ENCODE measurements at regions not wholly inside any gene's neighbourhood (a gene's known extent, or its start where the extent isn't known, plus 50 kb on each side); places are given as distances from the start of the nearest gene placed in this dataset.
"Not testable (repeated sequence)": the region's sequence is repeated elsewhere in the genome, so short reads cannot be mapped to it uniquely, and the experiment has no call there.

DNA sequence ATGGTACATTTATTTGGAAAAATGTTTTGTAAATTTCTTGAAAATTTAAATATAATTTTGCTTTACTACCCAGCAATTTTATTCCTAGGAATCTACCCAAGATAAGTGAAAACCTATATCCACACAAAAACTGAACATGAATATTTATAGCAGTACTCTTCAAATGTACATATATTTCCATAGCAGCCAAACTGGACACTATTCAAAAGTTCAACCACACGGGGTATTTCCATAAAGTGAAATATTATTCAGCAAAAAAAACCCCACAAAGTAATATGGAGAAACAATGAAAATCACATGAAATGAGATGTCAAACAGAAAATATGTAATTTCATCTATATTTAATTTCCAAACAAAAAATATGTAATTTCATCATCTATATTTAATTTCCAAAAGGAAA, 1247.6 kb upstream of the TMEFF2 start:
- no peak overlapping the region for H3K4me3 ChIP-seq (ENCODE audit: low read depth, poor library complexity, severe bottlenecking)
- TF ChIP-seq POLR2A (IDR thresholded peaks at IDR 0.05), result no peak
- TF ChIP-seq, protein P1, sequence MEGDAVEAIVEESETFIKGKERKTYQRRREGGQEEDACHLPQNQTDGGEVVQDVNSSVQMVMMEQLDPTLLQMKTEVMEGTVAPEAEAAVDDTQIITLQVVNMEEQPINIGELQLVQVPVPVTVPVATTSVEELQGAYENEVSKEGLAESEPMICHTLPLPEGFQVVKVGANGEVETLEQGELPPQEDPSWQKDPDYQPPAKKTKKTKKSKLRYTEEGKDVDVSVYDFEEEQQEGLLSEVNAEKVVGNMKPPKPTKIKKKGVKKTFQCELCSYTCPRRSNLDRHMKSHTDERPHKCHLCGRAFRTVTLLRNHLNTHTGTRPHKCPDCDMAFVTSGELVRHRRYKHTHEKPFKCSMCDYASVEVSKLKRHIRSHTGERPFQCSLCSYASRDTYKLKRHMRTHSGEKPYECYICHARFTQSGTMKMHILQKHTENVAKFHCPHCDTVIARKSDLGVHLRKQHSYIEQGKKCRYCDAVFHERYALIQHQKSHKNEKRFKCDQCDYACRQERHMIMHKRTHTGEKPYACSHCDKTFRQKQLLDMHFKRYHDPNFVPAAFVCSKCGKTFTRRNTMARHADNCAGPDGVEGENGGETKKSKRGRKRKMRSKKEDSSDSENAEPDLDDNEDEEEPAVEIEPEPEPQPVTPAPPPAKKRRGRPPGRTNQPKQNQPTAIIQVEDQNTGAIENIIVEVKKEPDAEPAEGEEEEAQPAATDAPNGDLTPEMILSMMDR (IDR thresholded peaks at IDR 0.05), result no peak
- intact Hi-C loops (cut with DNase I; ENCODE audit: low total_unique reads), result no loop called here
- no peak for DNase-seq (ENCODE audit: low spot score in 2 of 2)
- 65 to 78% methylated on average over 1 of the region's 1 CpG for WGBS, 2 donors

DNA sequence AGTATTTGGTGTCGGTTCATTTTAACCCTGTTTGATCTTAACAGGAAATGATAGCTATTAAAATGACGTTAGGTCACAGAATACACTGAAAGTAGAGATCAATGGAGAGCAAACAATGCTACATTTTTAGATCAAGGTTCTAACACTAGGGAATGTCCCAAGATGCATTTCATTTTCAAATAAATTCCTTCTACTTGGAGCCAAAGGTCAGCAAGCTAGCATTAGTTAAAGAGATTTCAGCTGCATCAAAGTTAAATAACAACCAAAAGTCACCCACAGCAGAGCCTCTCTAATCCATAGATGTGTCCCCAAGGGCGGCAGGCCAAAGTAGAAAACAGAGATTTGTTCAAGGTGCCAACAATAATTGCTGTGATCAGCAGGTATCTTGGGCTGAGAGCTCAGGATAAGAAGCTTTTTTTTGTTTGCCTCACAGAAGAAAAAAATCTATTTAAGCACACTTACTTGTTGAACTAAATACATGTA, 1233.6 kb upstream of the TMEFF2 start:
- intact Hi-C loops (cut with DNase I; ENCODE audit: low total_unique reads), result no loop called here
- no peak overlapping the region for H3K4me3 ChIP-seq (ENCODE audit: low read depth, poor library complexity, severe bottlenecking)
- 36 to 47% methylated on average over 3 of the region's 3 CpGs for WGBS, 2 donors
- no peak for DNase-seq (ENCODE audit: low spot score in 2 of 2)
- no peak for TF ChIP-seq POLR2A (IDR thresholded peaks at IDR 0.05)
- TF ChIP-seq, protein P1 (IDR thresholded peaks at IDR 0.05), result no peak

DNA sequence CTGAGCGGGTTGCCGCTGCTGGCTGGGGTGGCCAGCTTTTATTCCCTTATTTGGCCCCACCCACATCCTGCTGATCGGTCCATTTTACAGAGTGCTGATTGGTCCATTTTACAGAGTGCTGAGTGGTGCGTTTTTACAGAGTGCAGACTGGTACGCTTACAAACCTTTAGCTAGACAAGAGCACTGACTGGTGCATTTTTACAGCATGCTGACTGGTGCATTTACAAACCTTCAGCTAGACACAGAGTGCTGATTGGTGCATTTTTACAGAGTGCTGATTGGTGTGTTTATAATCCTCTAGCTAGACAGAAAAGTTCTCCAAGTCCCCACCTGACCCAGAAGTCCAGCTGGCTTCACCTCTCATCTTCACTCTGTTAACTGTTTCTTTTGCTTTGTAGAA, 1217.6 kb upstream of the TMEFF2 start:
- intact Hi-C loops (cut with DNase I; ENCODE audit: low total_unique reads); H3K4me3 ChIP-seq (ENCODE audit: low read depth, poor library complexity, severe bottlenecking); DNase-seq (ENCODE audit: low spot score in 2 of 2): not testable (repeated sequence)
- 92 to 95% methylated on average over 5 of the region's 5 CpGs for WGBS, 2 donors

GRCh38 chr2:193409951-193410350, 1215.2 kb upstream of the TMEFF2 start:
- DNase-seq (ENCODE audit: low spot score in 2 of 2), result no peak
- H3K4me3 ChIP-seq (ENCODE audit: low read depth, poor library complexity, severe bottlenecking), result no peak overlapping the region
- TF ChIP-seq, protein P1 (IDR thresholded peaks at IDR 0.05), result no peak
- no peak for TF ChIP-seq POLR2A (IDR thresholded peaks at IDR 0.05)
- intact Hi-C loops (cut with DNase I; ENCODE audit: low total_unique reads), result no loop called here
- WGBS, 2 donors, result 96 to 97% methylated on average over 1 of the region's 1 CpG

DNA sequence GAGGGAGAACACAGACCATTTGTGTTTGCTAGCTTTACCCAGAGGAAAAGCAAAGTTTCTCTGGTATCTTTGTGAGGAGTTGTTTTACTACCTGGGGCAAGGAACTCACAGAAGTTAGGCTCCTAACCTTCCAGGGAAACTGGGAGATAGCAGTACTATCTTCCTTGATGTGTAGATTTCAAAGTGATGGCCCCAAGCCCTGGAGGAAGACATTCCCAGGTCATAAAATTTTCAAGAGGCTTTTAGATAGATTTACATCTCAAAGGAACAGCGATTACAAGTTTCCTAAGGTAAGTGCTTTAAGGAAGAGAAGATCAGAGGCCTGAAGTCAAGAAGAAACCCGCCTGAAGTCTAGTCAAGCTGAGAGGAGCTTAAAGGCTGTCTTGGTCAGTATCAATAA, 1187.8 kb upstream of the TMEFF2 start:
- H3K4me3 ChIP-seq (ENCODE audit: low read depth, poor library complexity, severe bottlenecking), result no peak overlapping the region
- intact Hi-C loops (cut with DNase I; ENCODE audit: low total_unique reads), result no loop called here
- no peak for DNase-seq (ENCODE audit: low spot score in 2 of 2)
- TF ChIP-seq, protein P1 (IDR thresholded peaks at IDR 0.05), result no peak
- TF ChIP-seq POLR2A (IDR thresholded peaks at IDR 0.05), result no peak
- 26 to 59% methylated on average over 2 of the region's 2 CpGs for WGBS, 2 donors

DNA sequence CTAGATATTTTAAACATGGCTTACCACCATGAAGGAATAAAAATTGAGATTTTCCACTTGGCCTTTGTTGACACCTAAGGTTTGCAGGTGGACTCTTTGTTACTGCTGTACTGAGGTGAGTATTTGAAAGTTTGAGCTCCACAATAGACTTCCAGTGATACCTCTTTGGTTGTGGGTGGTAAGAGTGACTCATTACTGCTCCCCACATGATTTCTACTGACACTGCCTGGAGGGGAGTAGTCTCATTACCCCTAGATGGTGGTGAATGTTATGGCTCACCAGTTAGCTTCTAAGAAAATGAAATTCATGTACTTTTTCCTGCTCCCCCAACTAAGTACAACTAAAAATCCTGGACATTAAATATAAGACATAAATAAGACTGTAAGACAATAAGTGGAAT, 1183.1 kb upstream of the TMEFF2 start:
- intact Hi-C loops (cut with DNase I; ENCODE audit: low total_unique reads), result no loop called here
- TF ChIP-seq POLR2A (IDR thresholded peaks at IDR 0.05), result no peak
- TF ChIP-seq, protein P1 (IDR thresholded peaks at IDR 0.05), result no peak
- no peak for DNase-seq (ENCODE audit: low spot score in 2 of 2)
- H3K4me3 ChIP-seq (ENCODE audit: low read depth, poor library complexity, severe bottlenecking), result no peak overlapping the region

Data from lower leg skin (tissue), 4 donors.